Endothelial cell of umbilical vein (primary cell): ENCODE measurements at regions not wholly inside any gene's neighbourhood (a gene's known extent, or its start where the extent isn't known, plus 50 kb on each side); places are given as distances from the start of the nearest gene placed in this dataset.

ENCODE experiments used
- BruUV-seq: library from RNA; stranded (reverse); fragments of 400-500 nt; replicated peaks from 2 replicates; lab custom pipeline; 2021; lab: Mats Ljungman, UMichigan
- CTCF ChIA-PET: fragments of 300-600, 350-600 bp; sonication (Branson Sonifier 250); formaldehyde crosslinking; loops from one replicate; lab custom pipeline; 2021; ENCODE audit warnings: antibody characterized with exemption, inconsistent platforms; lab: Charles Lee
- POLR2A ChIA-PET: fragments of 300-600, 350-600 bp; sonication (Branson Sonifier 250); formaldehyde crosslinking; loops from one replicate; lab custom pipeline; 2021; ENCODE audit warnings: antibody characterized with exemption, inconsistent platforms; lab: Charles Lee
- DNase-seq: peaks from one replicate; pipeline ENCODE4 v3.0.0-alpha.2; 2011; ENCODE audit warnings: low read depth, low spot score
- FAIRE-seq: peaks from 2 replicates; lab custom pipeline; 2011; peaks lifted over from hg19 to GRCh38; lab: Jason Lieb, UNC
- H2AFZ ChIP-seq: 2 replicates; pipeline ENCODE4 v1.6.0; 2012; ENCODE audit warnings: low read depth, low read length, control low read depth, inconsistent platforms
- H3K27ac ChIP-seq: 2 replicates; pipeline ENCODE4 v1.5.1; 2011; ENCODE audit warnings: low read depth, mild to moderate bottlenecking, control low read depth, low read length, moderate library complexity; ENCODE audit not compliant: insufficient read depth
- H3K27me3 ChIP-seq, 2 experiments: 2 replicates each; pipeline versions ENCODE4 v1.6.0 to v1.6.1; 2011; ENCODE audit warnings: low read length in 2 of 2, mixed read lengths in 1 of 2; ENCODE audit not compliant: control insufficient read depth in 2 of 2, insufficient read depth in 2 of 2
- H3K36me3 ChIP-seq, 2 experiments: 2 replicates in 1 of 2; 3 replicates in 1 of 2; pipeline ENCODE4 v1.5.1; 2011; ENCODE audit warnings: low read length in 2 of 2, mild to moderate bottlenecking in 1 of 2, moderate library complexity in 1 of 2; ENCODE audit not compliant: control insufficient read depth in 2 of 2, insufficient read depth in 2 of 2; ENCODE audit errors: extremely low read depth in 1 of 2
- H3K4me1 ChIP-seq: 3 replicates; pipeline ENCODE4 v1.5.1; 2011; ENCODE audit warnings: mild to moderate bottlenecking, low read length; ENCODE audit not compliant: control insufficient read depth, insufficient read depth; ENCODE audit errors: extremely low read depth
- H3K4me2 ChIP-seq: 2 replicates; pipeline ENCODE4 v1.6.1; 2011; ENCODE audit warnings: low read length, control low read depth, mixed read lengths; ENCODE audit not compliant: insufficient read depth
- H3K4me3 ChIP-seq, 3 experiments: fragments of 200-600 bp in 1 of 3; sonication (generic), shearing (Covaris generic) in 1 of 3; replicated peaks in 1 of 3; 2 replicates each; pipeline ENCODE4 v1.5.1; 2011 to 2016; ENCODE audit warnings: control low read depth in 3 of 3, low read length in 3 of 3, mild to moderate bottlenecking in 2 of 3, inconsistent platforms in 1 of 3, low read depth in 1 of 3, moderate library complexity in 1 of 3; ENCODE audit not compliant: insufficient read depth in 1 of 3
- H3K79me2 ChIP-seq: 2 replicates; pipeline ENCODE4 v1.6.0; 2012; ENCODE audit warnings: low read length, inconsistent platforms; ENCODE audit not compliant: control insufficient read depth, insufficient read depth
- H3K9ac ChIP-seq: replicated peaks from 2 replicates; pipeline ENCODE3; 2011; ENCODE audit warnings: low read length, control low read depth; ENCODE audit not compliant: insufficient read depth; ENCODE audit errors: extremely low read depth
- H3K9me1 ChIP-seq: replicated peaks from 3 replicates; pipeline ENCODE4 v1.6.0; 2011; ENCODE audit warnings: mild to moderate bottlenecking, low read length; ENCODE audit not compliant: control insufficient read depth, insufficient read depth; ENCODE audit errors: extremely low read depth
- H3K9me3 ChIP-seq: replicated peaks from 2 replicates; pipeline ENCODE4 v1.5.1; 2012; ENCODE audit warnings: low read length, inconsistent platforms; ENCODE audit not compliant: control insufficient read depth, insufficient read depth
- H4K20me1 ChIP-seq: replicated peaks from 2 replicates; pipeline ENCODE3; 2011; ENCODE audit warnings: mild to moderate bottlenecking, low read length; ENCODE audit not compliant: control insufficient read depth, insufficient read depth; ENCODE audit errors: extremely low read depth
- EZH2 ChIP-seq: IDR thresholded peaks from 2 replicates; pipeline ENCODE4 v1.6.1; 2012; ENCODE audit warnings: borderline replicate concordance, low read depth, mild to moderate bottlenecking, moderate library complexity, low read length, inconsistent platforms; ENCODE audit not compliant: severe bottlenecking
- FOS ChIP-seq: IDR thresholded peaks from 2 replicates; pipeline ENCODE4 v1.6.1; 2011; ENCODE audit warnings: mild to moderate bottlenecking, low read length, moderate library complexity, borderline replicate concordance; ENCODE audit not compliant: insufficient read depth
- GATA2 ChIP-seq: IDR thresholded peaks from 2 replicates; pipeline ENCODE4 v1.7.0; 2011; ENCODE audit warnings: low read depth, mild to moderate bottlenecking, moderate library complexity, mixed read lengths, low read length; ENCODE audit not compliant: insufficient read length, insufficient read depth
- JUN ChIP-seq: IDR thresholded peaks from 2 replicates; pipeline ENCODE4 v1.6.1; 2011; ENCODE audit warnings: borderline replicate concordance, low read depth; ENCODE audit not compliant: insufficient read length, insufficient read depth
- MYC ChIP-seq: IDR thresholded peaks from one replicate; pipeline ENCODE4 v1.6.1; 2011; ENCODE audit warnings: mild to moderate bottlenecking, low read depth, low read length
- POLR2A ChIP-seq: IDR thresholded peaks from 2 replicates; pipeline ENCODE4 v1.6.1; 2012; ENCODE audit warnings: low read depth, mild to moderate bottlenecking, control low read depth, low read length
- POLR2AphosphoS5 ChIP-seq: IDR thresholded peaks from 2 replicates; pipeline ENCODE4 v1.6.1; 2012; ENCODE audit warnings: low read depth, mild to moderate bottlenecking, control low read depth, low read length, moderate library complexity; ENCODE audit not compliant: insufficient read depth
- dilution Hi-C: fragments of 300-500 bp; cut with MboI; formaldehyde crosslinking; loops from one replicate; pipeline ENCODE4 v1.15.0; 2019; ENCODE audit warnings: low sequenced_read_pairs; ENCODE audit not compliant: extremely low pct_ligation_motif_present
- intact Hi-C: fragments of 100-400 bp; cut with micrococcal nuclease; formaldehyde crosslinking; loops from one replicate; pipeline ENCODE4 v1.10.0; 2022
- TF ChIP-seq, protein P1 (sequence below): IDR thresholded peaks from 2 replicates; pipeline ENCODE4 v1.6.1; 2011; ENCODE audit not compliant: insufficient read depth, insufficient read length
- TF ChIP-seq, protein P2 (sequence below), 2 donors: IDR thresholded peaks; 1 replicate in 1 of 2; 2 replicates in 1 of 2; pipeline ENCODE4 v1.5.1; 2011; ENCODE audit warnings: low read length in 2 of 2, mild to moderate bottlenecking in 2 of 2, moderate library complexity in 2 of 2, control low read depth in 1 of 2, inconsistent platforms in 1 of 2, low read depth in 1 of 2; ENCODE audit not compliant: insufficient read depth in 1 of 2; ENCODE audit errors: extremely low read depth in 1 of 2

DNA sequence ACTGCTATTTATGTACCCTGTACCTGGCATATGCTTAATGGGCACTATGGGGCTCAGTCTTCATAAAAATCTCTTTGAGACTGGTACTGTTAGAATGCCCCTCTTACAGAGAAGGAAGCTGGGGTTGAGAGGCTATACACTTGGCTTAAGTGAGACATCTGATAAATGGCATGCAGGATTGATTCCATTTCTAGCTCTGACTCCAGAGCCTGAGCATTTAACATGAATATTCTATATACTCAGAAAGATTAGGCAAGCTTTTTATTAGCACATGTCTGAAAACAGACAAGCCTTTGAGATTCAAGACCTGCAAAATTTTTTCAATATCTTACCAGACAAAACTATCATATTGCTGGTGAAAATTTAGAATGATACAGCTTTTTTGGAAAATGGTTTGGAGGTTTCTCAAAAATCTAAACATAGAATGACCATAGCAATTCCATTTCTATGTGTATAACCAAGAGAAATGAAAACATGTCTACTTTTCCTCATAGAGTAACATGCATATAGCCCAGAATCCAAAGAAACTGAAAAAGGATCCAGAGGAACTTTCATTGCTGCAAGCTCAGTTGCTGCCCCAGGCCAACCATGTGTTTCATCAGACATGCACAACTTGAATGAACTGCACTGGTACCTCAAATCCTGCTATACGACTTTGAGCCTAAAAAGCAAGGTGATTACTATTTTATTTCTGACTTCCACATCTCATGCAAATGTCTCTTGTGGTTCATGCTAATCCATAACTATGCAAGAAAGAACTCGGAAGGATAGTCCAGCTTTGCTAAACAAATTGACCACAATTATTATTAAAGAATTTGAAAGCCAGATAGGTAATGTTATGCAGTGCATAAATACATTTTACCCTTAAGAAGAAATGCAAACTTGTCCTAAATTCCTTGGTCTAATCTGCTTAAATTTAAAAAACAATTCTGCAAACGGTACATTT lies 389.0 kb upstream of the GRIA1 start:
- Histone ChIP-seq H3K36me3 (no peaks in the 10 kb centered on the region), H3K27ac (no peak overlapping the region), H3K9me1 (no peaks in the 10 kb centered on the region), H3K9ac (no peak overlapping the region), H3K4me1 (no peaks in the 10 kb centered on the region), H4K20me1 (no peaks in the 10 kb centered on the region), H3K9me3 (peaks cover 5% of the 10 kb centered on the region), H3K27me3 (no peaks in the 10 kb centered on the region), H3K4me2 (no peak overlapping the region), H2AFZ (no peak overlapping the region), H3K79me2 (no peaks in the 10 kb centered on the region), H3K4me3 (no peak overlapping the region)
- no TSS peak for BruUV-seq
- intact Hi-C loops, result no loop called here
- no peak for FAIRE-seq
- ChIA-PET POLR2A (no interaction called here), CTCF (interaction anchor here (0.6 kb wide), 1 partner anchor 13 kb away, joined by 3 read pairs; no protein-coding TSS in a partner anchor)
- TF ChIP-seq GATA2 (no peak), POLR2A (no peak), POLR2AphosphoS5 (no peak), FOS (no peak), EZH2 (no peak), MYC (no peak), JUN (no peak)
- TF ChIP-seq, protein P1, sequence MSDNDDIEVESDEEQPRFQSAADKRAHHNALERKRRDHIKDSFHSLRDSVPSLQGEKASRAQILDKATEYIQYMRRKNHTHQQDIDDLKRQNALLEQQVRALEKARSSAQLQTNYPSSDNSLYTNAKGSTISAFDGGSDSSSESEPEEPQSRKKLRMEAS, result no peak
- TF ChIP-seq, protein P2, sequence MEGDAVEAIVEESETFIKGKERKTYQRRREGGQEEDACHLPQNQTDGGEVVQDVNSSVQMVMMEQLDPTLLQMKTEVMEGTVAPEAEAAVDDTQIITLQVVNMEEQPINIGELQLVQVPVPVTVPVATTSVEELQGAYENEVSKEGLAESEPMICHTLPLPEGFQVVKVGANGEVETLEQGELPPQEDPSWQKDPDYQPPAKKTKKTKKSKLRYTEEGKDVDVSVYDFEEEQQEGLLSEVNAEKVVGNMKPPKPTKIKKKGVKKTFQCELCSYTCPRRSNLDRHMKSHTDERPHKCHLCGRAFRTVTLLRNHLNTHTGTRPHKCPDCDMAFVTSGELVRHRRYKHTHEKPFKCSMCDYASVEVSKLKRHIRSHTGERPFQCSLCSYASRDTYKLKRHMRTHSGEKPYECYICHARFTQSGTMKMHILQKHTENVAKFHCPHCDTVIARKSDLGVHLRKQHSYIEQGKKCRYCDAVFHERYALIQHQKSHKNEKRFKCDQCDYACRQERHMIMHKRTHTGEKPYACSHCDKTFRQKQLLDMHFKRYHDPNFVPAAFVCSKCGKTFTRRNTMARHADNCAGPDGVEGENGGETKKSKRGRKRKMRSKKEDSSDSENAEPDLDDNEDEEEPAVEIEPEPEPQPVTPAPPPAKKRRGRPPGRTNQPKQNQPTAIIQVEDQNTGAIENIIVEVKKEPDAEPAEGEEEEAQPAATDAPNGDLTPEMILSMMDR (IDR thresholded peaks at IDR 0.05; ENCODE audit: extremely low read depth in 1 of 2, insufficient read depth in 1 of 2, low read depth in 1 of 2, low read length in 2 of 2), result no peak
- dilution Hi-C loops, result no loop called here
- DNase-seq, result no peak
